ENCODE measurements at regions not wholly inside any gene's neighbourhood (a gene's known extent, or its start where the extent isn't known, plus 50 kb on each side); places are given as distances from the start of the nearest gene placed in this dataset.

DNA sequence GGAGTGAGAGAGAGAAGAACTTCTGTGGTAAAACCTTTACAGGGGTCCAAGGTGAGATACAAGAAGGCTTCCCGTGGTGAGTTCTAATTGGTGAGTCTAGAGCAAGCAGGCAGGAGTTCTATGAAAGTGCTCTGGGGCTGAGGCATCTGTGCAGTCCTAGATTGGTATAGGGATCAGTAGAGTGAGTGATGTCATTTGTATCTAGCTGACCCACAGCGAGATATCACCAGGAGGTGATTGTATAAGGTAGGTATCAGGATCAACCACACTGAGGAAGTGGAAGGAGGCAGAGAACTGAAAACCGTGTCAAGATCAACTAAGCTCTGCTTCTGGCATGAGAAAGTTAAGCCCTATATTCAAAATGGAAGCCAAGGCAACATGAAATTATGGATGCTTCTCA is 1648.9 kb upstream of the TMEFF2 start (continued):
- TF ChIP-seq NFIC (IDR thresholded peaks at IDR 0.05; ENCODE audit: low read depth, low read length): no peak
- TF ChIP-seq PML (IDR thresholded peaks at IDR 0.05; ENCODE audit: low read length): no peak
- TF ChIP-seq ZNF24 (IDR thresholded peaks at IDR 0.05): no peak
- TF ChIP-seq NFYB (IDR thresholded peaks at IDR 0.05; ENCODE audit: insufficient read depth, low read depth, low read length): no peak
- TF ChIP-seq, protein P1, sequence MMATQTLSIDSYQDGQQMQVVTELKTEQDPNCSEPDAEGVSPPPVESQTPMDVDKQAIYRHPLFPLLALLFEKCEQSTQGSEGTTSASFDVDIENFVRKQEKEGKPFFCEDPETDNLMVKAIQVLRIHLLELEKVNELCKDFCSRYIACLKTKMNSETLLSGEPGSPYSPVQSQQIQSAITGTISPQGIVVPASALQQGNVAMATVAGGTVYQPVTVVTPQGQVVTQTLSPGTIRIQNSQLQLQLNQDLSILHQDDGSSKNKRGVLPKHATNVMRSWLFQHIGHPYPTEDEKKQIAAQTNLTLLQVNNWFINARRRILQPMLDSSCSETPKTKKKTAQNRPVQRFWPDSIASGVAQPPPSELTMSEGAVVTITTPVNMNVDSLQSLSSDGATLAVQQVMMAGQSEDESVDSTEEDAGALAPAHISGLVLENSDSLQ (IDR thresholded peaks at IDR 0.05): no peak
- TF ChIP-seq, protein P2, sequence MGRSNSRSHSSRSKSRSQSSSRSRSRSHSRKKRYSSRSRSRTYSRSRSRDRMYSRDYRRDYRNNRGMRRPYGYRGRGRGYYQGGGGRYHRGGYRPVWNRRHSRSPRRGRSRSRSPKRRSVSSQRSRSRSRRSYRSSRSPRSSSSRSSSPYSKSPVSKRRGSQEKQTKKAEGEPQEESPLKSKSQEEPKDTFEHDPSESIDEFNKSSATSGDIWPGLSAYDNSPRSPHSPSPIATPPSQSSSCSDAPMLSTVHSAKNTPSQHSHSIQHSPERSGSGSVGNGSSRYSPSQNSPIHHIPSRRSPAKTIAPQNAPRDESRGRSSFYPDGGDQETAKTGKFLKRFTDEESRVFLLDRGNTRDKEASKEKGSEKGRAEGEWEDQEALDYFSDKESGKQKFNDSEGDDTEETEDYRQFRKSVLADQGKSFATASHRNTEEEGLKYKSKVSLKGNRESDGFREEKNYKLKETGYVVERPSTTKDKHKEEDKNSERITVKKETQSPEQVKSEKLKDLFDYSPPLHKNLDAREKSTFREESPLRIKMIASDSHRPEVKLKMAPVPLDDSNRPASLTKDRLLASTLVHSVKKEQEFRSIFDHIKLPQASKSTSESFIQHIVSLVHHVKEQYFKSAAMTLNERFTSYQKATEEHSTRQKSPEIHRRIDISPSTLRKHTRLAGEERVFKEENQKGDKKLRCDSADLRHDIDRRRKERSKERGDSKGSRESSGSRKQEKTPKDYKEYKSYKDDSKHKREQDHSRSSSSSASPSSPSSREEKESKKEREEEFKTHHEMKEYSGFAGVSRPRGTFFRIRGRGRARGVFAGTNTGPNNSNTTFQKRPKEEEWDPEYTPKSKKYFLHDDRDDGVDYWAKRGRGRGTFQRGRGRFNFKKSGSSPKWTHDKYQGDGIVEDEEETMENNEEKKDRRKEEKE (IDR thresholded peaks at IDR 0.05): no peak
- no peak for TF ChIP-seq SUZ12 (IDR thresholded peaks at IDR 0.05; ENCODE audit: unreplicated experiment)
- TF ChIP-seq RELA (IDR thresholded peaks at IDR 0.05; ENCODE audit: borderline replicate concordance, partially characterized antibody): no peak

DNA sequence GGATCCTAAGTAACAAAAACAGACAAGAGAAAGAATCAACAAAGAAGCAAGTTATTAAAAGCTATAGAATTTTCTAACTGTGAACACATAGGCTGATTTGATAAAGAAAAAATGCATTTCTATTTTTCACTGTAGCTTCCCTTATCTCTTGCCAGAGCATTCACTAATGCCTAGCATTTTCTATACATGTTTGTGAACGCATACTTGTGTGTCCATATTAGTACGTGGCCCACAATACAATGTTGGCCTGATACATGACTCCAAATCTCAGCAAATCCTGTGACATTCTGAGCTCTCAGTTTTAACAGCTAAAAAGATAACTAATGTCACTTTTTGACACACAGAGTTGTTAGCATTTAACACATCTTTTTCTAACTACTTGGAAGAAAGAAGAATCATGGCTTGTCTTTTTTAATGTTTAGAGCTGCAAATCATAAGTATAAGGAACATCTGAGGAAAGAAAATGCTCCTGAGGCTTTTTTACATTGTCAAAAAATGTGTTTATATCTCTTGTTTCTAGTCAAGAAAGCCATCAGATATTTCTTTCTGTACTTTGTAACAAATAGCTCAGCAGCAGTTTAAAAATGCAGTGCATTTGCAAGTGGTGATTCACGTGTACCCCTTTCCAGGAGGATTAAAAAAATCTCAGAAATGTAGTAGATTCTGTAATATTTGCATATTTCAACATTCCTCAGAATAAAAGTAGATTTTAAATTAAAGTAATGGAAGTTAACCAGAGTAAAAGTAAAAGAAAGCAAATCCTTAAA is 1646.8 kb upstream of the TMEFF2 start:
- no peak for DNase-seq (ENCODE audit: low read depth, low spot score)
- Histone ChIP-seq H3K36me3 (ENCODE audit: control insufficient read depth in 2 of 2, insufficient read depth in 2 of 2, low read length in 1 of 2) (no peaks in the 10 kb centered on the region), H3K4me2 (ENCODE audit: control insufficient read depth, insufficient read depth) (no peak overlapping the region), H3K4me3 (no peak overlapping the region), H3K9ac (ENCODE audit: control insufficient read depth, insufficient read depth, low read length) (no peak overlapping the region), H4K20me1 (ENCODE audit: control insufficient read depth, insufficient read depth) (no peaks in the 10 kb centered on the region), H3K4me1 (ENCODE audit: control insufficient read depth, insufficient read depth, low read length) (no peaks in the 10 kb centered on the region), H3K79me2 (ENCODE audit: control insufficient read depth, insufficient read depth, low read length) (no peaks in the 10 kb centered on the region), H3K27ac (ENCODE audit: control insufficient read depth, insufficient read depth) (no peak overlapping the region), H3K9me3 (replicated peaks; ENCODE audit: control insufficient read depth, insufficient read depth, low read length) (no peaks in the 10 kb centered on the region), H3K27me3 (replicated peaks in 1 of 2; ENCODE audit: control insufficient read depth in 2 of 2, insufficient read depth in 2 of 2, low read length in 1 of 2) (no peaks in the 10 kb centered on the region), H2AFZ (ENCODE audit: control insufficient read depth, low read depth, low read length) (no peak overlapping the region)
- intact Hi-C loops (cut with micrococcal nuclease; ENCODE audit: unreplicated experiment): no loop called here
- FAIRE-seq: no peak
- no TSS peak for BruUV-seq (replicated peaks)
- WGBS (ENCODE audit: insufficient coverage, insufficient replicate concordance, low lambda C conversion rate, missing lambda C conversion rate): 0% methylated on average over 3 of the region's 3 CpGs
- ChIA-PET POLR2A (no interaction called here), SMC1A (ENCODE audit: uncharacterized antibody, unreplicated experiment) (no interaction called here), RAD21 (ENCODE audit: unreplicated experiment) (no interaction called here), CTCF (no interaction called here)
- in situ Hi-C loops (cut with MboI): no loop called here
- ATAC-seq: no peak
- TF ChIP-seq SMARCA5 (IDR thresholded peaks at IDR 0.05) (no peak), MEF2B (IDR thresholded peaks at IDR 0.05; ENCODE audit: partially characterized antibody, poor library complexity, severe bottlenecking) (no peak)
- TF ChIP-seq, protein P3, sequence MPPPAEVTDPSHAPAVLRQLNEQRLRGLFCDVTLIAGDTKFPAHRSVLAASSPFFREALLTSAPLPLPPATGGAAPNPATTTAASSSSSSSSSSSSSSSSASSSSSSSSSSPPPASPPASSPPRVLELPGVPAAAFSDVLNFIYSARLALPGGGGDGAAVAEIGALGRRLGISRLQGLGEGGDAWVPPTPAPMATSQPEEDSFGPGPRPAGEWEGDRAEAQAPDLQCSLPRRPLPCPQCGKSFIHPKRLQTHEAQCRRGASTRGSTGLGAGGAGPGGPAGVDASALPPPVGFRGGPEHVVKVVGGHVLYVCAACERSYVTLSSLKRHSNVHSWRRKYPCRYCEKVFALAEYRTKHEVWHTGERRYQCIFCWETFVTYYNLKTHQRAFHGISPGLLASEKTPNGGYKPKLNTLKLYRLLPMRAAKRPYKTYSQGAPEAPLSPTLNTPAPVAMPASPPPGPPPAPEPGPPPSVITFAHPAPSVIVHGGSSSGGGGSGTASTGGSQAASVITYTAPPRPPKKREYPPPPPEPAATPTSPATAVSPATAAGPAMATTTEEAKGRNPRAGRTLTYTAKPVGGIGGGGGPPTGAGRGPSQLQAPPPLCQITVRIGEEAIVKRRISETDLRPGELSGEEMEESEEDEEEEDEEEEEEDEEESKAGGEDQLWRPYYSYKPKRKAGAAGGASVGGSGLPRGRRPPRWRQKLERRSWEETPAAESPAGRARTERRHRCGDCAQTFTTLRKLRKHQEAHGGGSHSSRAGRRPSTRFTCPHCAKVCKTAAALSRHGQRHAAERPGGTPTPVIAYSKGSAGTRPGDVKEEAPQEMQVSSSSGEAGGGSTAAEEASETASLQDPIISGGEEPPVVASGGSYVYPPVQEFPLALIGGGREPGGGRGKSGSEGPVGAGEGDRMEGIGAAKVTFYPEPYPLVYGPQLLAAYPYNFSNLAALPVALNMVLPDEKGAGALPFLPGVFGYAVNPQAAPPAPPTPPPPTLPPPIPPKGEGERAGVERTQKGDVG (CRISPR knock-in tag; IDR thresholded peaks at IDR 0.05): no peak

Measured in GM12878 (cell line).